Endodermal cell (in vitro differentiated cells): ENCODE measurements at regions not wholly inside any gene's neighbourhood (a gene's known extent, or its start where the extent isn't known, plus 50 kb on each side); places are given as distances from the start of the nearest gene placed in this dataset.
"Not testable (repeated sequence)": the region's sequence is repeated elsewhere in the genome, so short reads cannot be mapped to it uniquely, and the experiment has no call there.

Source experiments
- DNase-seq: peaks from one replicate; pipeline ENCODE4 v3.0.0-alpha.2; 2017
- H3K27ac ChIP-seq: 2 replicates; pipeline ENCODE4 v1.5.1; 2013; ENCODE audit warnings: mild to moderate bottlenecking, low read depth, low read length, moderate library complexity
- H3K27me3 ChIP-seq: 2 replicates; pipeline ENCODE4 v1.6.1; 2013; ENCODE audit warnings: mild to moderate bottlenecking, low read length, moderate library complexity; ENCODE audit not compliant: insufficient read depth, control insufficient read depth, poor library complexity, severe bottlenecking
- H3K36me3 ChIP-seq: 2 replicates; pipeline ENCODE4 v1.7.0; 2013; ENCODE audit warnings: mild to moderate bottlenecking, low read length, moderate library complexity; ENCODE audit not compliant: control insufficient read depth, insufficient read depth
- H3K4me1 ChIP-seq: one replicate; pipeline ENCODE4 v1.7.0; 2013; ENCODE audit warnings: low read length; ENCODE audit not compliant: control insufficient read depth, insufficient read depth
- H3K4me3 ChIP-seq: 2 replicates; pipeline ENCODE4 v1.5.1; 2013; ENCODE audit warnings: mild to moderate bottlenecking, low read length, moderate library complexity
- H3K9ac ChIP-seq: 2 replicates; pipeline ENCODE4 v1.6.1; 2013; ENCODE audit warnings: mild to moderate bottlenecking, low read length, moderate library complexity; ENCODE audit not compliant: poor library complexity, severe bottlenecking; ENCODE audit errors: extremely low read depth
- H3K9me3 ChIP-seq: 2 replicates; pipeline ENCODE4 v1.6.1; 2013; ENCODE audit warnings: mild to moderate bottlenecking, low read length, moderate library complexity; ENCODE audit not compliant: control insufficient read depth
- H3K27ac Mint-ChIP-seq: 2 replicates; pipeline ENCODE4 v1.8.0; 2020; ENCODE audit warnings: mixed read lengths
- H3K27me3 Mint-ChIP-seq: 2 replicates; pipeline ENCODE4 v1.8.0; 2021; ENCODE audit warnings: mild to moderate bottlenecking, mixed read lengths; ENCODE audit not compliant: insufficient read depth
- H3K36me3 Mint-ChIP-seq: 2 replicates; pipeline ENCODE4 v1.8.0; 2020; ENCODE audit warnings: low read depth, mixed read lengths
- H3K4me1 Mint-ChIP-seq: 2 replicates; pipeline ENCODE4 v1.8.0; 2020; ENCODE audit warnings: mixed read lengths
- H3K4me3 Mint-ChIP-seq: 2 replicates; pipeline ENCODE4 v1.8.0; 2020; ENCODE audit warnings: mild to moderate bottlenecking, moderate library complexity, mixed read lengths
- H3K9me3 Mint-ChIP-seq: 2 replicates; pipeline ENCODE4 v1.8.0; 2020; ENCODE audit warnings: mild to moderate bottlenecking, mixed read lengths
- CTCF ChIP-seq: fragments of 200-600 bp; sonication (generic); conservative IDR thresholded peaks from 2 replicates; pipeline ENCODE4 v1.5.0; 2021; ENCODE audit warnings: antibody characterized with exemption, mild to moderate bottlenecking
- WGBS, 2 experiments: methylation state at CpG; one replicate each; pipeline versions ENCODE4 v1.1.5 to v1.1.7; 2013; ENCODE audit warnings: missing lambda C conversion rate in 2 of 2, mixed read lengths in 1 of 2; ENCODE audit not compliant: insufficient coverage in 1 of 2, insufficient read length in 1 of 2; 5-methylcytosine and 5-hydroxymethylcytosine counted together

- no peaks in the 10 kb centered on the region for H3K36me3 Mint-ChIP-seq
- Histone ChIP-seq H3K4me1 (no peaks in the 10 kb centered on the region), H3K4me3 (no peak overlapping the region), H3K9ac (no peak overlapping the region), H3K27ac (no peak overlapping the region), H3K9me3 (no peaks in the 10 kb centered on the region), H3K36me3 (no peaks in the 10 kb centered on the region), H3K27me3 (no peaks in the 10 kb centered on the region)
- 63 to 75% methylated on average over 1 of the region's 1 CpG for WGBS, 2 experiments
- no peak overlapping the region for H3K4me3 Mint-ChIP-seq
- peaks cover 7% of the 10 kb centered on the region for H3K4me1 Mint-ChIP-seq
- H3K9me3 Mint-ChIP-seq, result no peaks in the 10 kb centered on the region
- no peak for DNase-seq
- H3K27me3 Mint-ChIP-seq, result no peaks in the 10 kb centered on the region
- no peak overlapping the region for H3K27ac Mint-ChIP-seq
- TF ChIP-seq CTCF, result no peak
These were observed 146.5 kb upstream of the INTU start for GRCh38 chr4:127486248-127486647.

GRCh38 chr4:127491571-127491970, 141.2 kb upstream of the INTU start:
- Mint-ChIP-seq H3K9me3 (no peaks in the 10 kb centered on the region), H3K27ac (no peak overlapping the region), H3K4me3 (no peak overlapping the region), H3K36me3 (no peaks in the 10 kb centered on the region), H3K27me3 (no peaks in the 10 kb centered on the region), H3K4me1 (no peaks in the 10 kb centered on the region)
- no peaks in the 10 kb centered on the region for H3K9me3 ChIP-seq
- H3K4me3 ChIP-seq, result no peak overlapping the region
- H3K27me3 ChIP-seq, result no peaks in the 10 kb centered on the region
- no peak for TF ChIP-seq CTCF
- no peaks in the 10 kb centered on the region for H3K4me1 ChIP-seq
- H3K9ac ChIP-seq, result no peak overlapping the region
- DNase-seq, result no peak
- H3K27ac ChIP-seq, result no peak overlapping the region
- no peaks in the 10 kb centered on the region for H3K36me3 ChIP-seq

- H3K36me3 Mint-ChIP-seq, result peaks cover 14% of the 10 kb centered on the region
- not testable (repeated sequence) for H3K27ac ChIP-seq, H3K27ac Mint-ChIP-seq, H3K4me1 Mint-ChIP-seq, H3K9ac ChIP-seq, H3K9me3 ChIP-seq, H3K9me3 Mint-ChIP-seq, H3K4me1 ChIP-seq, H3K27me3 Mint-ChIP-seq, H3K27me3 ChIP-seq, H3K36me3 ChIP-seq, H3K4me3 ChIP-seq, DNase-seq, H3K4me3 Mint-ChIP-seq
- WGBS, 2 experiments, result 92 to 97% methylated on average over 6 to 9 of the region's 9 CpGs
These were observed 135.9 kb upstream of the INTU start for GRCh38 chr4:127496875-127497274.

GRCh38 chr4:127498366-127498765, 134.4 kb upstream of the INTU start:
- no peak overlapping the region for H3K27ac ChIP-seq
- Mint-ChIP-seq H3K36me3 (peaks cover 14% of the 10 kb centered on the region), H3K4me3 (no peak overlapping the region), H3K9me3 (peaks cover 7% of the 10 kb centered on the region), H3K27me3 (no peaks in the 10 kb centered on the region), H3K4me1 (peaks cover 6% of the 10 kb centered on the region), H3K27ac (no peak overlapping the region)
- no peaks in the 10 kb centered on the region for H3K9me3 ChIP-seq
- no peak for TF ChIP-seq CTCF
- no peaks in the 10 kb centered on the region for H3K4me1 ChIP-seq
- no peaks in the 10 kb centered on the region for H3K27me3 ChIP-seq
- H3K36me3 ChIP-seq, result no peaks in the 10 kb centered on the region
- H3K4me3 ChIP-seq, result no peak overlapping the region
- no peak for DNase-seq
- no peak overlapping the region for H3K9ac ChIP-seq
